ENCODE measurements at regions not wholly inside any gene's neighbourhood (a gene's known extent, or its start where the extent isn't known, plus 50 kb on each side); places are given as distances from the start of the nearest gene placed in this dataset.
"Not testable (repeated sequence)": the region's sequence is repeated elsewhere in the genome, so short reads cannot be mapped to it uniquely, and the experiment has no call there.

DNA sequence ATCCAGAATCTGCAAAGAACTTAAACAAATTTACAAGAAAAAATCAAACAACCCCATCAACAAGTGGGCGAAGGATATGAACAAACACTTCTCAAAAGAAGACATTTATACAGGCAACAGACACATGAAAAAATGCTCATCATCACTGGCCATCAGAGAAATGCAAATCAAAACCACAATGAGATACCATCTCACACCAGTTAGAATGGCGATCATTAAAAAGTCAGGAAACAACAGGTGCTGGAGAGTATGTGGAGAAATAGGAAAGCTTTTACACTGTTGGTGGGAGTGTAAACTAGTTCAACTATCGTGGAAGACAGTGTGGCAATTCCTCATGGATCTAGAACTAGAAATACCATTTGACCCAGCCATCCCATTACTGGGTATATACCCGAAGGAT is 121.4 kb upstream of the RGS6 start:
- TF ChIP-seq, protein P1, sequence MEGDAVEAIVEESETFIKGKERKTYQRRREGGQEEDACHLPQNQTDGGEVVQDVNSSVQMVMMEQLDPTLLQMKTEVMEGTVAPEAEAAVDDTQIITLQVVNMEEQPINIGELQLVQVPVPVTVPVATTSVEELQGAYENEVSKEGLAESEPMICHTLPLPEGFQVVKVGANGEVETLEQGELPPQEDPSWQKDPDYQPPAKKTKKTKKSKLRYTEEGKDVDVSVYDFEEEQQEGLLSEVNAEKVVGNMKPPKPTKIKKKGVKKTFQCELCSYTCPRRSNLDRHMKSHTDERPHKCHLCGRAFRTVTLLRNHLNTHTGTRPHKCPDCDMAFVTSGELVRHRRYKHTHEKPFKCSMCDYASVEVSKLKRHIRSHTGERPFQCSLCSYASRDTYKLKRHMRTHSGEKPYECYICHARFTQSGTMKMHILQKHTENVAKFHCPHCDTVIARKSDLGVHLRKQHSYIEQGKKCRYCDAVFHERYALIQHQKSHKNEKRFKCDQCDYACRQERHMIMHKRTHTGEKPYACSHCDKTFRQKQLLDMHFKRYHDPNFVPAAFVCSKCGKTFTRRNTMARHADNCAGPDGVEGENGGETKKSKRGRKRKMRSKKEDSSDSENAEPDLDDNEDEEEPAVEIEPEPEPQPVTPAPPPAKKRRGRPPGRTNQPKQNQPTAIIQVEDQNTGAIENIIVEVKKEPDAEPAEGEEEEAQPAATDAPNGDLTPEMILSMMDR (IDR thresholded peaks at IDR 0.05; ENCODE audit: insufficient read depth, low read length): not testable (repeated sequence)
- TF ChIP-seq POLR2AphosphoS5, GABPA (IDR thresholded peaks at IDR 0.05; ENCODE audit: low read depth): not testable (repeated sequence)
- TF ChIP-seq, protein P2, sequence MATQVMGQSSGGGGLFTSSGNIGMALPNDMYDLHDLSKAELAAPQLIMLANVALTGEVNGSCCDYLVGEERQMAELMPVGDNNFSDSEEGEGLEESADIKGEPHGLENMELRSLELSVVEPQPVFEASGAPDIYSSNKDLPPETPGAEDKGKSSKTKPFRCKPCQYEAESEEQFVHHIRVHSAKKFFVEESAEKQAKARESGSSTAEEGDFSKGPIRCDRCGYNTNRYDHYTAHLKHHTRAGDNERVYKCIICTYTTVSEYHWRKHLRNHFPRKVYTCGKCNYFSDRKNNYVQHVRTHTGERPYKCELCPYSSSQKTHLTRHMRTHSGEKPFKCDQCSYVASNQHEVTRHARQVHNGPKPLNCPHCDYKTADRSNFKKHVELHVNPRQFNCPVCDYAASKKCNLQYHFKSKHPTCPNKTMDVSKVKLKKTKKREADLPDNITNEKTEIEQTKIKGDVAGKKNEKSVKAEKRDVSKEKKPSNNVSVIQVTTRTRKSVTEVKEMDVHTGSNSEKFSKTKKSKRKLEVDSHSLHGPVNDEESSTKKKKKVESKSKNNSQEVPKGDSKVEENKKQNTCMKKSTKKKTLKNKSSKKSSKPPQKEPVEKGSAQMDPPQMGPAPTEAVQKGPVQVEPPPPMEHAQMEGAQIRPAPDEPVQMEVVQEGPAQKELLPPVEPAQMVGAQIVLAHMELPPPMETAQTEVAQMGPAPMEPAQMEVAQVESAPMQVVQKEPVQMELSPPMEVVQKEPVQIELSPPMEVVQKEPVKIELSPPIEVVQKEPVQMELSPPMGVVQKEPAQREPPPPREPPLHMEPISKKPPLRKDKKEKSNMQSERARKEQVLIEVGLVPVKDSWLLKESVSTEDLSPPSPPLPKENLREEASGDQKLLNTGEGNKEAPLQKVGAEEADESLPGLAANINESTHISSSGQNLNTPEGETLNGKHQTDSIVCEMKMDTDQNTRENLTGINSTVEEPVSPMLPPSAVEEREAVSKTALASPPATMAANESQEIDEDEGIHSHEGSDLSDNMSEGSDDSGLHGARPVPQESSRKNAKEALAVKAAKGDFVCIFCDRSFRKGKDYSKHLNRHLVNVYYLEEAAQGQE (IDR thresholded peaks at IDR 0.05; ENCODE audit: insufficient replicate concordance, low read depth): not testable (repeated sequence)
